Endothelial cell of hepatic sinusoid (primary cell): ENCODE measurements at regions not wholly inside any gene's neighbourhood (a gene's known extent, or its start where the extent isn't known, plus 50 kb on each side); places are given as distances from the start of the nearest gene placed in this dataset.
"Not testable (repeated sequence)": the region's sequence is repeated elsewhere in the genome, so short reads cannot be mapped to it uniquely, and the experiment has no call there.

Experiments used
- in situ Hi-C: cut with HindIII; loops from 2 replicates; pipeline ENCODE4 v1.10.0; 2017; ENCODE audit warnings: low sequenced_read_pairs

DNA sequence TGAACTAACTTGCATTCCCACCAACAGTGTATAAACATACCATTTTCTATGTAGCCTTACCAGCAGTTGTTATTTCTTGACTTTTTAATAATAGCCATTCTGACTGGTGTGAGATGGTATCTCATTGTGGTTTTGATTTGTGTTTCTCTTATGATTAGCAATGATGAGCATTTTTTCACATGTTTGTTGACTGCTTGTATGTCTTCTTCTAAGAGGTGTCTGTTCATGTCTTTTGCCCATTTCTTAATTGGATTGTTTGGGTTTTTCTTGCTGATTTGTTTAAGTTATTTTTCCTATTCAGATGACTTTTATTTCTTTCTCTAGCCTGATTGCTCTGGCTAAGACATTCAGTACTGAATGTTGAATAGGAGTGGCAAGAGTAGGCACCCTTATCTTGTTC, 230.3 kb downstream of the DAD1 start:
- in situ Hi-C loops = no loop called here

DNA sequence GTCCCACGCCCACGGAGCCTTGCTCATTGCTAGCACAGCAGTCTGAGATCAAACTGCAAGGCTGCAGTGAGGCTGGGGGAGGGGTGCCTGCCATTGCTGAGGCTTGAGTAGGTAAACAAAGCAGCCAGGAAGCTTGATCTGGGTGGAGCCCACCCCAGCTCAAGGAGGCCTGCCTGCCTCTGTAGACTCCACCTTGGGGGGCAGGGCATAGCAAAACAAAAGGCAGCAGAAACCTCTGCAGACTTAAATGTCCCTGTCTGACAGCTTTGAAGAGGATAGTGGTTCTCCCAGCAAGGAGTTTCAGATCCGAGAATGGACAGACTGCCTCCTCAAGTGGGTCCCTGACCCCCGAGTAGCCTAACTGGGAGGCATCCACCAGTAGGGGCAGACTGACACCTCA, 239.7 kb downstream of the DAD1 start:
- in situ Hi-C loops = not testable (repeated sequence)

DNA sequence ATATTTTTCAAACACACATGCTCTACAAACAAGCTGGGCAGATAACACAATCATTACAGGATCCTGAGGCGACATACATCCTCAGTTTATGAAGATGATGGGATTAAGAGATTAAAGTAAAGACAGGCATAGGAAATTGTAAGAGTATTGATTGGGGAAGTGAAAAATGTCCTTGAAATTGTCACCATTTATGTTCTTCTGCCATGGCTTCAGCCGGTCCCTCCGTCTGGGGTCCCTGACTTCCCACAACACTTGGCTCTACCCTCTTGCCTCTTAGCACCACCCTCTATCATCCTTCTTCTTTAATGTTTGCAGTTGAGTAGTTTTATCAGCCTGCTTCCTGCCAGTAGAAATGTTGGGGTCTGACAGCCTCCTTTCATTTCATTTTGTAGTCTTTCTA, 244.4 kb downstream of the DAD1 start:
- in situ Hi-C loops = no loop called here

DNA sequence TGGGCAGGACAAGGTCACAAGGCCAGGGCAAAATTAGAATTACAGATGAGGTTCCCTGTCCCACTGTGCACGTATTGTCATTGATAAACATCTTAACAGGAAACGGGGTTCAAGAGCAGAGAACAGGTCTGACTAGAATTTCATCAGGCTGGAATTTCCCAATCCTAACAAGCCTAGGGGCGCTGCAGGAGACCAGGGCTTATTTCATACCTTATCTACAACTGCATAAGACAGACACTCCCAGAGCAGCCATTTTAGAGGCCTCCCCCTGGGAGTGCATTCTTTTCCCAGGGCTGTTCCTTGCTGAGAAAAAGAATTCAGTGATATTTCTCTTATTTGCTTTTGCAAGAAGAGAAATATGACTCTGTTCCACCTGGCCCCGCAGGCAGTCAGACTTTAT, 244.8 kb downstream of the DAD1 start:
- in situ Hi-C loops = not testable (repeated sequence)

DNA sequence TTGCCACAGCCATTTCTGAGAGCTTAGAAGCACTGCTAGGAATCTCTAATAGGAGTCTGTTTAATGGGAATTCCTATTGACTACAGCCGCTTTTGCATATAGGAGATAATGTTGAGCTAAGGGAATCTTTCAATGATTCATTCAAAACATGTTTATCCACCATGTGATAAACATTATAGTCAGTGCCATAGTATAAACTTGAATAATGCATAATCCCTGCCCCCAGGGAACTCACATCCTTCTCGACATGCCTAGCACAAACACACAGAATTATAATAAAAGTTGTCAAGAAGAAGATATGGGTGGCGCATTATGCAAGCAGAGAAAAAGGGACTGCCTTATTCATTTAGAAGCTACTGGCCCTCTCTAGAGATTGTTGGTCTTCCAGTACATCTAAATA, 248.0 kb downstream of the DAD1 start:
- in situ Hi-C loops = no loop called here

DNA sequence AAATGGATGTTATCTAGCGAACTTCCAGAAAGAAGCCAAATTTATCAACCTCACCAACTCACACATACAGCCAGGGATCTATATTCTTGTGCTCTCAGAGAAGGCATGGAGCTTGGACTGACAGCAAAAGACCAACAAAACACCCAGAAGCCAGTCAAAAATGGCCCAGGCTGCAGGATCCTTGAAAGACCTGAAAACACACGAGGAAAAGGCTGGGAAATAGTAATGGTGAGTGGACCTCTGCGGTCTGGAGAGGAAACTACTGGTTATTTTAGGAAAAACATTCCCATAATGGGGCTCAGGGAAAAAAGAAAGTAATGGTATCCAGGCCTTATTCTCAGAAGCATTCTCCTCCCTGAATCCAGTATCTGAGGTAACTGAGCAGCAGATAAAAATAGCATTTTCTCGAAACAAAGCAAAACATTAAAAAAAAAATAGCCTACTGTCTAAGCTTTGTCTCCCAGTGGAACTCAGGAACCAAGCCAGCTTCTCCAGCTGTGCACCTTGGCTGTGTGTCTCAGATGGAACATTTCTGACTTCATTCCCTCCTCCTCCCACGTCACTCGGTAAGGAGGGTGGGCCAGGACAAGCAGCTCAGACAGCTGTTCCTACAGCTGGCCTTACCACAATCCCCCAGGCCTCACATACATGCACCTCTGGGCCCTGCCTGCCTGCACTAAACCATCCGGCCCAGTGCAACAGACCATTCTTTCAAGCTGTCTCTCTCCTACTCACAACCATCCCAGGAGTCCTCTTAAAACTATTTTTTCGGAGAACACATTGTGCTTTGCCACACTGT, 249.9 kb downstream of the DAD1 start:
- in situ Hi-C loops = loop anchor here (5.0 kb wide), 1 partner anchor 67 kb away; no protein-coding TSS in a partner anchor

DNA sequence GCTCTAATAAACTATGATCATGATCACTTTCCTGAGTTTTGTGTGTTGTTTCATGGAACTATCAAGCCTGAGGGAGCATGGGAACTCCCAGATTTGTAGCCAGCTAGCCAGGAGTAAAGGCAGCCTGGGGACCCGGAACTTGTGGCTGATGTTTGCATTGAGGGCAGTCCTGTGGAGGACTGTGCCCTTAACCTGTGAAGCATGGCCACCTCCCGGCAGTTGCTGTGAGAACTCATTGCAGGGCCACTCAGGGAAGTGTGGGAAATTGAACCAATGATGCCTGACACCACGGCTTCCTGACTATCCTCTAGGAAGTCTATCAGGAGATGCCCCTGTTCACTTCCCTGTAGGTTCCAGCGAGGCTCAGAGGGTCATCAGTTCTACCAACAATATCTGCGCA, 250.6 kb downstream of the DAD1 start:
- in situ Hi-C loops = loop anchor here (5.0 kb wide), 1 partner anchor 66 kb away; no protein-coding TSS in a partner anchor

DNA sequence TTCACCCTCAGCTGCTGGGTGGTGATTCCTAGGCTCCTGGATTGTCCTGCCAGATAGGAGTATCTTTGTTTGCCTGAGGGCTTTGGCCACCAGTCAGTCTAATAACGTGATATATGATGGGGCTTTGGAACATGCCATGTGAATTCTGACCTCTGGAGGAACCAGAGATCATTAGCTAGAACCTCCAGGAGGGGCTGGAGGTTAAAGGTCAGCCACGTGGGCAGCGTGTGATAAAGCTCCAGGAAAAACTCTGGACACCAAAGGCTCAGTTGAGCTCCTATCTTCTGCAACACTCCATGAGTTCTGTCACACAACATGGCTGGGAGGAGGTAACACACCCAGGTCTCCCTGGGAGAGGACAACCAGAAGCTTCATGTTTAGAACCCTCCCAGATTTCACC, 251.1 kb downstream of the DAD1 start:
- in situ Hi-C loops = loop anchor here (5.0 kb wide), 1 partner anchor 66 kb away; no protein-coding TSS in a partner anchor

DNA sequence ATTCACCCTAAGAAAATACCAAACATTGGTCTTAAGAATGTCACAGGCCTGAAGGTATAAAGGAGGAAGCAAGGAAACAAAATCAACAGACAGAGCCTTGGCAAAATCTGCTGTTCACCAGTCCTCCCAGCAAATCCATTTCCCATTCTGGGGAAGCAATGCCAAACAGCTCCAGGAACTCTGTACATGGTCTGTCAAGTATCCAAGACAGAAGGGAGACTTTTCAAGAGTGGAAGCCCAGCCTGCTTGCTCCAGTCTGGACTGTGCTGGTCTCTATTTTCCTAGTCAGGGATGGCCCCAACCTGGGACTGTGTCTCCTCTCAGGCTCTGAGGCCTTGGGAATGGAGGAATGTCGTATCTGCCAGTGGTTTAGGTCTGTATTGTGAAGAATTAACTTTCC, 251.5 kb downstream of the DAD1 start:
- in situ Hi-C loops = loop anchor here (5.0 kb wide), 1 partner anchor 65 kb away; no protein-coding TSS in a partner anchor

DNA sequence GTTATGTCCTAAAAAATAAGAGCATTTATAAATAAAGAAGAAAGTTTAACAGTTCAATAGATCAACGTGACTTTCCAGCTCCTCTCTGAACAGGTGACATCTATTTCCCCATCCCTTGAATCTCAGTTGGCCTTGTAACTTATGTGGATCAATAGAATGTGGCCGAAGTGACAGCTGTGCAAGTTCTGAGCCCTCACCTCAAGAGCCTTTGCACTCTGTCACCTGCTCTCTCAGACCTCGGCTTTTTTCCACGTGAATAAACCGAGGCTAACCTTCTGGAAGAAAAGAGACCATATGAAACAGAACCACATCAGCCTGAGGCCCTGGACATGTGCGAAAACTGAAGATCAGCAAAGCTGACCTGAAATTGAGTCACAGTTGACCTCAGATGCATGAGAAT, 253.0 kb downstream of the DAD1 start:
- in situ Hi-C loops = loop anchor here (5.0 kb wide), 1 partner anchor 64 kb away; no protein-coding TSS in a partner anchor

DNA sequence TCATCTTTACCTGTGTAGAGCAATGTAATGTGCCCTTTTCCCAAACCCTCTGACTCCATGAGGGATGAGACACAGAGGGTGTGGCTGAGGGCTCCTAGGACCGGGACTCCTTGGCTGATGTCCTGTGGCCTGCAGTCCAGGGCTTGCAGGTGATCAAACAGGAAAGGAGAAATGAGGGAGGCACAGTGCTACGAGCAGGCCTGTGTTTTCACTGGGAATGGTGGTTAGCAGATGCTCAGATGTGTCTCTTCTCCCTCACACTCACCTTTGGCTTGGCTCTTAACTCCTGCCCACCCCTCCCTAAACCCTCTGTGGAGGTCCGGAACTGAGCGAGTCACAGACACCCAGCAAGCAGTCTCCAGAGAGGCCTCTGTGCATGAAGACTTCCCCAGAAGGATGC, 254.4 kb downstream of the DAD1 start:
- in situ Hi-C loops = loop anchor here (5.0 kb wide), 1 partner anchor 62 kb away; no protein-coding TSS in a partner anchor

DNA sequence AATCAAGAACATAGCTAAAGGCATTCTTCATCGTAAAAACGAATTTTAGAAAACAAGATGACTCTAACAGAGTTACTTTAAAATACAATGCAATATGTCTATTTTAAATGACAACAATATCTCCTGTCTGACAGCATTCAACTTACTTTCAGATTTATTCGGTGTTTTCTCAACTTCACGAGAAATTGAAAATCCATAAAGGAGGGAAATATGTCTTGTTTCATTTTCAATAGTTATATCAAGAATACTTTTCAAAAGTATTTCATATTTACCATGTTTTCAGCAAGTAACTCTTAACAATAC, 254.8 kb downstream of the DAD1 start:
- in situ Hi-C loops = no loop called here

DNA sequence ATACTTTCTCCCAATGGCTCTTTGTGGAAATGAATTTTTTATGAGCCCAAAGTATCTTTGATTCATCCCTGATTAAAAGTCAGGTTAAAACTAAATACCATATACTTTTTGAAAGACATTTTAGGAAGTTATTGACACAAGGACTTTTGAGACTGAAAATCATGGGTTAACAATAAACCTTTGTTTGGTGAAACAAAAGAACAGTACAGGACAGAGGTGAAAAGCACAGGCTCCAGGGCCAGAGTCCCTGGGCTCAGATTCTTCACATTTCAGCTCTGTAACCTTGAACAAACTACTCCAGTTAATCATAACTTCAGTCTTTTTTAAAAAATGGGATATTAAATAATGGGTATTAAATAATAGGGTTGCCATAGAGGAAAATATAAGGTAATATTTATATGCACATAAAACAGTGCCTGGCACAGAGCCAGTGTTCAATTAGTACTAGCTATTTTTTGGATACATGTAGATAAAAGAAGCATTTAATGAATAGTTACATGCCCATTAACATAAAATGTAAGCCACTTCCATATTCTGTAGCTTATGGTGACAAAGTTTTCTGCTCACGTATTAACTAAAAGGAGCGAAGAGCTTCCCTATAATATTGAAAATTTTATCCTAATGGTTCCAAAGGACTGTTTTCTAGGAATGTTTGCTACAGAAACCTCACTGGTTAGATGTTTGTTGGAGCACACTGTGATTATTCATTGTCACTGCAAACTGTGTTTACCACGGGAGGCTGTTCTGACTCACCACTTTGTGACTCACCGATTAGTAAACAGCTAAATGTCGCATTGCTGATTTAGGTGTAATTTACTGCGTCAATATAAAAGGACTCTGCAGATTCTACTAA, 255.4 kb downstream of the DAD1 start:
- in situ Hi-C loops = no loop called here

DNA sequence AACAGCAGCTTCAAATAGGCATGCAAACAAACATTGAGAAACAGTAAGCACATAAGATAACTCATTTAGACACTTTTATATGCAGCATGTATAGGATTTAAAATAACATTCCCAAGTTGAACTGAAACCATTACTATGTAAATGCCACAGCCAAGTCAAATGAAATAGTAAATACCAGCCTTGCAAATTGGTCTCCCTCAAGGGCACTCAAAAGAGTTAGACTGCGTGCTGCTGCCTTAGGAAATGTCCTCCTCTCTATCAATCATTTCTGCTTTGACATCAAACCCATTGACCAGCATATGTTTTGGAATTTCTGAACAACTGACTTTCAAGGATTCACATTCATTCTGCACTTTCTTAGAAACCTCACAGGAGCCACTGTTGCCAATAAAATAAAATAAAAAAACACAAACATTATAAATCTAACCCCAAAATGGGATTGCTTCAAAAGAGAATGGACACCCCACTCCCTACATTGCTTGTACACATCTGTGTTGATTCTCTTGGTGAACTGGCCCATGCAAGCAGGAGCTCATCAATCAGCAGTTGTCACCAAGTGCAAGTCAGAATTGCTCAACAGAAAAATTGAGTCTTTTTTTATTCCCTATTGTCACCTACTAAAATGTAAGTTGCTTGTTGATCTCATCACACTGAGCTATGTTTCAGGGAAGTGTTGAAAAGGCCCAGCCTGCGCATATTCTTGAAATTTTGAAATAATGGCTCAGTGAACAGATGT, 256.2 kb downstream of the DAD1 start:
- in situ Hi-C loops = no loop called here

DNA sequence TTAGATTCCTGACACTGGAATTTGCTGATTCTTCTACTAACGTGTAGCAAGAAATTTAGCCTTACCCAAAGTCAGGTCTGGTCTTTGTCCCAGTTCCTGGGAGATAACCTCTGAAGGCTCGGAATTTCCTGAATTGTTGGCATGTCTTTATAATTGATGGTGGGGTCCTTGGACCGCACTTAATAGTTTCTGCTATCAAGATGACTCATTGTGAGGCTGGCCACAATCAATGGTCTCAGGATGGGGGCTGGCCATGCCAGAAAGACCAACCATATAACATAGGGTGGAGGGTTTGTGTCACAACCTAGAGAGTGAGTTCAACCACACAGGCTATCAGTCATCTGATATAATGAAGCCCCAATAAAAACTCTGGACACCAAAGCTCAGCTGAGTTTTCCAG, 259.7 kb downstream of the DAD1 start:
- in situ Hi-C loops = no loop called here

DNA sequence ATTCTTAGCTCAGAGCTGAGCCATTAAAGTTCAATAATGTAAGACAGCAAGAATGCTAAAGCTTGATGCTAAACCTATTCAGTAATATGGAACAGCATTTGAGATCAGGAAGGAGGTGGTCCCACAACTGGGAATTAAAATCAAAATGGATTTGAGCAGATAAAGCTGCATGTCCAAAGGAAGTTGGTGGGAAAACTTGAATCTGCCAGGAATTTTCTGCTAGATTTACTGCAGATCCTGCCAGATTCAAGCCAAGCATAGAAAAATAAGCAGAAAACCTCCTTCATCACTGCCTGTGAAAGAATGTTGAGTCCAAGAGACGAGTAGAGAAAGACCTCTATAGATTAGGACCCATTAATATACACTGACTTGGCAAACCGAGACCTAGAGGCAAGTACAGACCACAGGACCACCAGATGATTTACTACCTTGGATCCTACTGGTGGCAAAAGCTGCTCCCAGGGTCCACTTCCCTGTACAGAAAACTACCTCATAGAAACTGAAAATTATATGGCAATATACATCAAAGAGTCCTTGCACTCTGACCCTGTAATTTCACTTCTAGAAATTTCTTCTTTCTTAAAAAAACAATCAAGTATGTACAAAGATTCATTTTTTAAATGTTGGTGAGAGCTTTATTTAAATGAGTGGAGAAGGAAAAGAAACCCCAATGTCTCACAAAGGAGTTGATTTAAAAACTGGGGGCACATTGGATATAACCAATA, 263.2 kb downstream of the DAD1 start:
- in situ Hi-C loops = no loop called here

DNA sequence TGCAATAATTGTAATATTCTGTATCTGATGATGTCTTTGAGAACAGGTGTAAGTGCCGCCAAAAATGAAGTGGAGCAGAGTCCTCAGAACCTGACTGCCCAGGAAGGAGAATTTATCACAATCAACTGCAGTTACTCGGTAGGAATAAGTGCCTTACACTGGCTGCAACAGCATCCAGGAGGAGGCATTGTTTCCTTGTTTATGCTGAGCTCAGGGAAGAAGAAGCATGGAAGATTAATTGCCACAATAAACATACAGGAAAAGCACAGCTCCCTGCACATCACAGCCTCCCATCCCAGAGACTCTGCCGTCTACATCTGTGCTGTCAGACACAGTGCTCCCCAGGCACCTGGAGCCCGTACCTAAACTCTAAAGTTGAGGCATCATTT, 268.7 kb downstream of the DAD1 start:
- in situ Hi-C loops = no loop called here

DNA sequence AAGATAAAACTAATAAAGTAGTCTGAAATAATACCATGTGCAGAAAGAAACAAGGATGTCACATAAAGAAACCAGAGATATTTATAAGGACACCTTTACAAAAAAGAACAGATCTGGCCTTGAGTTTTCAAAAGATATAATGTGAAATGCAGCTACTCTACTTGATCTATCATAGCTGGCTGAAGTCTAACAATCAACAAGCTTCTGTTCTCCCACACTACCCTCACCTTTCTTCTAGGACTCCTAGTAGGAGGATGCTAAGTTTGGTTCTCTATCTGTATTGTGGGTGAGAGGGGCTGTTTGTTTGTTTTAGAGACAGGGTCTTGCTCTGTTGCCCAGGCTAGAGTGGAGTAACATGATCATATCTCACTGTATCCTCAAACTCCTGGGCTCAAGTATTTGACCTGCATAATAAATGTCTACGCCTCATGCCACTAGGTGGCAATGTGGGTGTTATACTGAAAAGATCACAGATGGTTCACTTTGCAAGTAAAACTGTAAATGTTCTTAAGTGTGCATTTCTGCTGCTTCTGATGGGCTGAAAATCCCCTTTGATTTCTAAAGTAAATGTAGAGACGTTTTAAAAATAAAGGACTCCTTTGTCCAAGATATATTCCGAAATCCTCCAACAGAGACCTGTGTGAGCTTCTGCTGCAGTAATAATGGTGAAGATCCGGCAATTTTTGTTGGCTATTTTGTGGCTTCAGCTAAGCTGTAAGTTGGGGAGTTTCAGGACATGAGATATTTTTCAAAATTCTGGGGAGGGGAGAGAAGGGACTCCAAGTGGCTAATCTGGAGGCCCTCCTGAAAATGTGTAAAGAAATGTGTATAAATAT, 269.3 kb downstream of the DAD1 start:
- in situ Hi-C loops = no loop called here

DNA sequence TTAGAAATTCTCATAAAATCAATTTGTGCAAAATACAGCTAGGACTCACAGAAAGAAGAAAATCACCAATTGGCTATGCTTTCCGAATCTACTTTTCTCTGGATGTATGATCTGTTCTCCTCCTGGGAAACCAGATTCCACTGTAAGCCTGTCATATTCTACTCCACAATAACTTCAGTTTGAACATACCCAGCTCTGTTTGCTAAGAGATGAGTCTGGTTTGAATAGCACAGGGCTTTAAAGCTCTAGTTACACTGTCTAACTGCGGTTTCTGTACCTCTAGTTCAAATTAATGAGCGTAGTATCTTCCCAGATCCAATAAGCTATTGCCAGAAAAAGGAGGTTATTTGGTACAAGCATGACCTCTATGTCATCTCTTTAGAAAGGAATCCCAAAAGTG, 270.1 kb downstream of the DAD1 start:
- in situ Hi-C loops = no loop called here

DNA sequence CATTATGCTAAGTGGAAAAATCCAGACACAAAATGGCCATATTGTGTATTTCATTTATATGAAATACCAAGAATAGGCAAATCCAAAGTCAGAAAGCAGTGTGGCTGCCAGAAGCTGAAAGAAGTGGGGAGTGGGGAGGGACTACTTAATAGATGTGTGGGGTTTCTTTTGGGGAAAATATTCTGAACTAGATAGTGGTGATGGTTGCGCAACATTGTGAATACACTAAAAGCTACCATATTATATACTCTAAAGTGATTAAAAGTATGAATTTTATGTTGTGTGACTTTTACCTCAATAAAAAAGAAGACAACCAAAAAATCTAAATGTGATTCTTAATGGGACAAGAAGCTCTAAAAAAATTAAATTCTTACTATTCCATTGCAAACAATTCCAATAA, 272.6 kb downstream of the DAD1 start:
- in situ Hi-C loops = no loop called here
